DND-41 (cell line): ENCODE measurements at regions not wholly inside any gene's neighbourhood (a gene's known extent, or its start where the extent isn't known, plus 50 kb on each side); places are given as distances from the start of the nearest gene placed in this dataset.

Source experiments
- ATAC-seq: fragments of 200-7000 bp; cut with Tn5 transposase; 3 replicates; pipeline ENCODE4 v1.9.1; 2021; ENCODE audit warnings: low read depth; ENCODE audit not compliant: insufficient read depth
- DNase-seq: peaks from one replicate; pipeline ENCODE4 v3.0.0-alpha.2; 2020
- H2AFZ ChIP-seq: 2 replicates; pipeline ENCODE4 v1.6.0; 2012; ENCODE audit warnings: low read depth, low read length
- H3K27ac ChIP-seq: 2 replicates; pipeline ENCODE4 v1.5.1; 2012; ENCODE audit warnings: low read length, inconsistent platforms
- H3K27me3 ChIP-seq: fragments of 200-600 bp; sonication (generic); 2 replicates; pipeline ENCODE4 v1.6.0; 2012; ENCODE audit warnings: low read length, mild to moderate bottlenecking, inconsistent platforms; ENCODE audit not compliant: insufficient read depth, poor library complexity
- H3K36me3 ChIP-seq: 2 replicates; pipeline ENCODE4 v1.5.1; 2012; ENCODE audit warnings: low read length, inconsistent platforms; ENCODE audit not compliant: insufficient read depth
- H3K4me1 ChIP-seq: 2 replicates; pipeline ENCODE4 v1.5.1; 2012; ENCODE audit warnings: mild to moderate bottlenecking, low read length; ENCODE audit not compliant: insufficient read depth
- H3K4me2 ChIP-seq: 2 replicates; pipeline ENCODE4 v1.6.0; 2012; ENCODE audit warnings: mild to moderate bottlenecking, moderate library complexity, low read length, inconsistent platforms; ENCODE audit not compliant: insufficient read depth
- H3K4me3 ChIP-seq, 2 experiments: fragments of 200-600 bp in 1 of 2; shearing (Covaris generic) in 1 of 2; 2 replicates each; pipeline ENCODE4 v1.5.1; 2012 to 2016; ENCODE audit warnings: inconsistent platforms in 2 of 2, low read length in 2 of 2, mild to moderate bottlenecking in 2 of 2, low read depth in 1 of 2, moderate library complexity in 1 of 2
- H3K79me2 ChIP-seq: 2 replicates; pipeline ENCODE4 v1.6.0; 2012; ENCODE audit warnings: low read length, inconsistent platforms; ENCODE audit not compliant: insufficient read depth
- H3K9ac ChIP-seq: 2 replicates; pipeline ENCODE4 v1.6.0; 2012; ENCODE audit warnings: low read depth, mild to moderate bottlenecking, inconsistent platforms, low read length, moderate library complexity
- H3K9me3 ChIP-seq: 2 replicates; pipeline ENCODE4 v1.5.1; 2012; ENCODE audit warnings: low read length, moderate library complexity, mild to moderate bottlenecking, inconsistent platforms; ENCODE audit not compliant: insufficient read depth, severe bottlenecking
- H4K20me1 ChIP-seq: 2 replicates; pipeline ENCODE4 v1.6.0; 2012; ENCODE audit warnings: low read length; ENCODE audit not compliant: insufficient read depth
- CTCF ChIP-seq: IDR thresholded peaks from 2 replicates; pipeline ENCODE4 v1.5.1; 2012; ENCODE audit warnings: borderline replicate concordance, low read length, moderate library complexity, mild to moderate bottlenecking; ENCODE audit not compliant: poor library complexity, severe bottlenecking; ENCODE audit errors: extremely low read depth
- EZH2 ChIP-seq: IDR thresholded peaks from 3 replicates; pipeline ENCODE4 v1.6.1; 2012; ENCODE audit warnings: borderline replicate concordance, low read depth, mild to moderate bottlenecking, moderate library complexity, low read length, inconsistent platforms; ENCODE audit not compliant: severe bottlenecking

GRCh38 chr17:74096456-74096855 is 107.0 kb upstream of the RPL38 start:
- Histone ChIP-seq H3K4me3 (no peak overlapping the region), H3K4me1 (no peaks in the 10 kb centered on the region)
- TF ChIP-seq EZH2 (no peak), CTCF (no peak)

DNA sequence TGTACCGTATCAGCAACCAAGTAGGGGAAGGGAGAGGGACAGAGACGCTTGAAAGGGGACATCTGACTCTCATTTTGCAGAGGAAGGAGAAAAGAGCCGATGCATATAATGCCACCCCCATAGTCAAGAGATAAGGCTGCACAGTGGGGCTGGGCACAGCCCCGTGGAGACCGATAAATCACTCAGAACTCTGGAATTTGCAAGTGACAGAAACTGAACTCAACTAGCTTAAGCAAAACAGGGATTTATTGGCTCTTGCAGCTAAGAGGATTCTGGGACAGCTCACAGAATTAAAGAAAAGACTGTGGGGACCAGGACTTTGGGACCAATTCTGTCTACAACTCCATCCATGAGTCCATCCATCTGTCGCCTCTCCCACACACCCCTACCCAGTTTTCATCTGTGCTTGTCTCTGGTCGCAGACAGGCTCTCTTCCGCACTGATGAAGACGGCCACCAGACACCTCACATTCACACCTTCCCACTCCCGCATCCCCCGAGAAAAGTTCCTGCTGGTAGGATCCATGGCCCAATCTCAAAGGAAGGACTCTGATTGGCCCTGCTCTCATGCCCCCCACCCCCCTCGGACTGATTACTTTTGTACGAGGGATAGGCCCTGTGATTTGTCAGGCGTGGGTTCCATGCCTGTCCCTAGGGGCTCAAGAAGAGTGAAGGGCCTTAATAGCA is 105.9 kb upstream of the RPL38 start:
- no peak overlapping the region for H3K4me2 ChIP-seq
- ATAC-seq = no peak
- no peak overlapping the region for H3K4me3 ChIP-seq
- H3K9ac ChIP-seq = no peak overlapping the region
- DNase-seq = no peak
- TF ChIP-seq EZH2 = no peak
- no peak for TF ChIP-seq CTCF
- no peak overlapping the region for H2AFZ ChIP-seq
- H3K9me3 ChIP-seq = no peaks in the 10 kb centered on the region
- no peaks in the 10 kb centered on the region for H3K79me2 ChIP-seq
- no peaks in the 10 kb centered on the region for H3K4me1 ChIP-seq
- H4K20me1 ChIP-seq = no peaks in the 10 kb centered on the region; the same call in 1 of the 2 replicates
- no peak overlapping the region for H3K27ac ChIP-seq
- H3K27me3 ChIP-seq = peaks cover 21% of the 10 kb centered on the region
- H3K36me3 ChIP-seq = no peaks in the 10 kb centered on the region

More at GRCh38 chr17:74096456-74096855, 107.0 kb upstream of the RPL38 start:
- no peaks in the 10 kb centered on the region for H3K36me3 ChIP-seq
- DNase-seq (no peak), ATAC-seq (no peak)
- H3K9me3 ChIP-seq = no peaks in the 10 kb centered on the region
- no peak overlapping the region for H3K4me2 ChIP-seq
- H3K27ac ChIP-seq = no peak overlapping the region
- H2AFZ ChIP-seq = no peak overlapping the region
- H3K79me2 ChIP-seq = no peaks in the 10 kb centered on the region
- no peaks in the 10 kb centered on the region; the same call in 1 of the 2 replicates for H4K20me1 ChIP-seq
- no peak overlapping the region for H3K9ac ChIP-seq
- H3K27me3 ChIP-seq = peaks cover 13% of the 10 kb centered on the region

DNA sequence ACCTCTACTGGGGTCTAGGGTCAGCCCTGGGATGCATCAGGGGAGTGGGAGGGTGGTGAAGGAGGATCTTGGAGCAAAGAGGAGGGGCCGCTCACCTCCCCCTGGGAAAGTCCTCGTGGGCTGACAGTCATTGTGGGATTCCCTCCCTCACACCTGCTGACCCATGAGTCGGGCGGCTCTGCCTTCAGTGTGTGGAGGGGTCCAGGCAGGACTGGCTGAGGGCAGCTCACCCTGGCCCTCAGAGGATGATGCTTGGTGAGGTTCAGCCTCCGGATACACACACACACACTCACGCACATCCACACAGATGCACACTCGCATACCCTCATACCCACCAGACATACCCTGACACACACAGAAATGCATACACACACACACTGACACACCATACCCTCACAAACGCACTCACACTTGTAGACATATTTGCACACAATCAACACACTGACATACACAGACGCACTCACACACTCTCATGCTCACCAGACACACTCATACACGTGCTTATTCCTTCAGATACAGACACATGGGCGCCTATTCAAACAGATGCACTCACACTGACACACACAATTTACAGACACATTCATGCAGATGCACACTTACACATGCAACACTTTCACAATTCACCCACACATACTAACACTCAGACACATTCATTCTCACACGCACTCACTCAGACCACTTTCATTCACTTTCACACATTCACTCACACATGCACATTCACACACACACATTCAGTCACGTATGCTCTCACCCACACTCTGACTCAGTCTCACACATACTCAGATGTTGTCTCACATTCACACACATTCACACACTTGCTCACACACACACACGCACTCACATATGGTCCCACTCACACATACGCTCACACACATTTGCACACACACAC is 105.1 kb upstream of the RPL38 start:
- ATAC-seq = no peak
- H2AFZ ChIP-seq = no peak overlapping the region
- H3K9me3 ChIP-seq = no peaks in the 10 kb centered on the region
- H3K27ac ChIP-seq = no peak overlapping the region
- peaks cover 18% of the 10 kb centered on the region for H3K27me3 ChIP-seq
- TF ChIP-seq EZH2 (no peak), CTCF (no peak)
- H4K20me1 ChIP-seq = no peaks in the 10 kb centered on the region; the same call in 1 of the 2 replicates
- H3K9ac ChIP-seq = no peak overlapping the region
- H3K36me3 ChIP-seq = no peaks in the 10 kb centered on the region
- no peaks in the 10 kb centered on the region for H3K4me1 ChIP-seq
- H3K79me2 ChIP-seq = no peaks in the 10 kb centered on the region
- no peak overlapping the region for H3K4me2 ChIP-seq
- no peak for DNase-seq
- H3K4me3 ChIP-seq = no peak overlapping the region
